HG02973 (cell line): ENCODE measurements at regions not wholly inside any gene's neighbourhood (a gene's known extent, or its start where the extent isn't known, plus 50 kb on each side); places are given as distances from the start of the nearest gene placed in this dataset.

ENCODE experiments used
- ATAC-seq: cut with Tn5 transposase; IDR thresholded peaks from one replicate; pipeline ENCODE4 v1.9.1; 2021; ENCODE audit warnings: moderate library complexity; ENCODE audit not compliant: unreplicated experiment

- no peak for ATAC-seq
Observed at GRCh38 chr16:80489173-80489572, 51.6 kb upstream of the DYNLRB2 start.

DNA sequence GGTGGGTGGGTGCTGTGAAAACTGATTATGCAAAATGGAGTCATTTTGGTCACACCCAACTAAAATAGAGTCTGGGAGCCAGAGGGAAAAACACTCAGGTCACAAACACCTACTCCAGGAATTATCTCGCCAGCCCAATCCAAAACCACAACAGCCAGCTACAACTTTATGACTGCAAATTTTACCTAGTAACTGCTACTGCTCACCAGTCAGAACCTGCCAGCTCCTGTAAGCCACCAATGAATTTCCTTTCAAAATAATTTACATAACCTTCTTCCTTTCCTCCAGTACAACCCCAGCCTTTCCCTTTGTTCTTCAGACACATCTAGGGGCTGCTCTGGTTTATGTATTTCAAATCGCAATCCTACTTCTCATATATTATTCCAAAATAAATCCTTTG, 52.6 kb upstream of the DYNLRB2 start:
- no peak for ATAC-seq

- ATAC-seq, result peak; percentile 60
Observed at GRCh38 chr16:80480664-80481063, 60.1 kb upstream of the DYNLRB2 start.

DNA sequence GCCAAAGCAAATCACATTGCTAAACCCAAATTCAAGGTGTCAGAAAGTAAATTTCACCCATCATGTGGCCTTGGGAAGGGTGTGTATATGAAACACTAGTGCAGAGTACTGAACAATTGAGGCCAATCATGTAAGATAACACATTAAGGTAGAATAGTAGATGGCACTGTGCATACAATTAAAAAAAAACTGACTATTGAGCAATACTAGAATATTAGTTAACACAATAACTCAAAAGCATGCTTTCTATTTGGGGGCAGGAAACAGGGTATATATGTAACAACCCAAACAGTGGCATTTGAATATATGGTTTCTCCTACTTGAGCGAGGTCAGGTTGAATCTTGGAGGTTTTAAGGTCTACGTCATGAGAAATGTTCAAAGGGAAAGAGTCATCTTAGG, 63.0 kb upstream of the DYNLRB2 start:
- ATAC-seq, result no peak

DNA sequence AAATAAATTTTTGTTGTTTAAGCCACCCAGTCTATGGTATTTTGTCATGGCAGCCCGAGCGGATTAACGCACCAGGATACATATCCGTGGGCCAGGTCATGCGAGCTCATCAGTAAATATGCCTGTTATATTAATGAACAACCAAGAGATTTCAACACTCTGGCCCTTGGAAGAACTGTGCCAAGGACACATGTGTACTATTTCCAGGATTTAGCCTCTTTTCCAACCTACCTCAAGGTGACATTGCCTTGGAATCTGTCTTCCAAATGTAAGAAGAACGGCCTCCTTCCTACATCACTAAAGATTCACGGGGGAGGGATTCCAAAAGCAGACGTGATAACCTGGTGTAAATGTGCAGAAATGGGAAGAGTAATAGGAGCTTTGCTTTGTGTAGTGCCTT, 72.8 kb upstream of the DYNLRB2 start:
- ATAC-seq, result no peak

DNA sequence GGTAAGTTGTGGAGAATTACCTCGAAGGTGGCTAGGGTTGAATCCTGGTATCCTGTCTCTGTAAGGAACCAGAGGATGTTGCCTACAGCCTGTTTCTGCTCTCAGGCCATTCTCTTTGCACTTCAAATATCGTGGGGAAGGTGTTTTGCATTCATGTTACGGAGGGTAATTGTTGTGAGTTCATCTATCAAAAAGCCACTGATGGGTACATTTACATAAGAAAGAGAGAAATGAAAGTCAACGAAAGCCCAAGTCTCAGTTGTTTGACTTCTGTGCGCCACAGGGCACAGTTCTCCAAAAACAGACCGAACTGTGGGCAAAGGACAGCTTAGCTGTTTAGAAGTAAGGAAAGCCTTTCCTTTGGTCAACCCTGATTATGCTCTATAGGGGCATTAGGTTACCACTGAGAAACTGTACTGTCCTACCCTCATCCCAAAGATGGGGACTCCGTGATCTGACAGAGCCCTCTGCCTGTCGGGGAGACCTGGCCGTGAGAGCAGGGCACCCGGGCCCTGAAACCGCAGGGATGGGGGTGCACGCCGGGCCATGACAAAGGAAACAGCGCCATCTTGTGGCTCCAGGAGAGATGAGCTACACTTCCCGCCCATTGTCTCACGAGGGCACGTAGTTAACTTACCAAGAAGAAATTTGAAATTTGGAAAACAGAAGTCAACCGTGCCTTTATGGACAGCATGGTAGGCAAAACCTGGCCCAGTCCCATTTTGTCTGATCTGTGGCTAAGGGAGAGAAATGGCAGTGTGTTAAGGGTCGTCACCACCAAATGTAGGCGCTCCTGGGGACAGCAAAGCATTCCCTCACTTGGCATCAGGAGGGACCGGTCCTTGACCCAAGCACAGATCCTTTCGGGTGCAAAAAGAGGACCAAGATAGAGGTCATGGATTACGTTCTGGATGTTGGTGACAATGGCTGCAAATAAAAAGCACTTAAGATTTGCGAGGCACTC, 74.5 kb upstream of the DYNLRB2 start:
- peak; percentile 78 for ATAC-seq

DNA sequence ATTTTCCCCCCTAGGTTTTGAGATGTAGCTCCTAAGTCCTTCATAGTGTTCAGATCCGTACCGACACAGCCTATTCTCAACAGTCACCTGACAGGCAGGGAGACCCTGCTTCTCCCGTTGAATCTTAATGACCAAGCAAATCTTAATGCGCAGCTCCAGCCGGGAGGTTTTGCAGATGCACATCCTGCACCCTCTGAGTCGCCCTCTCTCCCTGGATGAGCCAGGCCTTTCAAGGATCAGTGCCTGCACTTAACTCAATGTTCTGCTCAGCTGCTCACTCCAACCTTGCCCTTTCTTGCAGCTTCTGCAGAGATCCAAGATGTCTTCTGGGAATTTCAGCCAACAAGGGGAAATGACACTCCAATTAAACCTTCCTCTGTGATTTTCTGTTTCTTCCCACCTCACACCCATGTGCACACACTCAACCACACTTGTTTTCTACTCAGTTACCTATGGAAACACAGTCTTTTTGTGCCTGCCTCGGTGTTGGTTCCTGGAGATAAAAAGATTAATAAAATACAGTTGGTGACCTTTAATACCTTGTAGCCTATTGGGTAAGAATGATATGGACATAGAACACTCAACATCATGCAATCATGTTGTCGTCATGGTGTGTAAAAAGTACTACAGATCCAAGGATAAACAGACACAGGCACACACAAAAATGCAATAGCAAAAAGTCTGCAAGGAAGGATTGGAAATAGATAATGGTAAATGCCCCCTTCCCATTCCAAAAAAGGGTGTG, 76.9 kb upstream of the DYNLRB2 start:
- no peak for ATAC-seq

GRCh38 chr16:80463326-80463725, 77.5 kb upstream of the DYNLRB2 start:
- no peak for ATAC-seq

GRCh38 chr16:80462917-80463316, 77.9 kb upstream of the DYNLRB2 start:
- ATAC-seq, result no peak

GRCh38 chr16:80460988-80461387, 79.8 kb upstream of the DYNLRB2 start:
- ATAC-seq, result no peak

- no peak for ATAC-seq
Observed at GRCh38 chr16:80459966-80460365, 80.8 kb upstream of the DYNLRB2 start.

GRCh38 chr16:80459331-80459777, 81.4 kb upstream of the DYNLRB2 start:
- ATAC-seq, result no peak

GRCh38 chr16:80457871-80458270, 82.9 kb upstream of the DYNLRB2 start:
- no peak for ATAC-seq

DNA sequence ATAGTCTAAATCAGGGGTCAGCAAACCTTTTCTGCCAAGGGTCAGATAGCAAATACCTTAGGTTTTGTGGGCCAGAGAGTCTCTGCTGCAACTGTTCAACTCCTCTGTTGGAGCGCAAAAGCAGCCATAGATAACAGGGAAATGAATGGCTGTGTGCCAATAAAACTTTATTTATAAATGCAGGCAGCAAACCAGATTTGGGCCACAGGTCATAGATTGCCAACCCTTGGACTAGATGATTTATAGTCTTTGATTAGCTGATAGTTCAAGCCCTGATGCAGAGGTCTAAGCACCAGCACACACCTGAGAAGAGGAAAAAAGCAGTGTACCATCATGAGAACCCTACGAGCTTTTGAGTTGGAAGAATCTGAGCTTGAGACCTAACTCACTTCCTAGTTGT, 86.0 kb upstream of the DYNLRB2 start:
- no peak for ATAC-seq

- ATAC-seq, result no peak
Observed at GRCh38 chr16:80449392-80449791, 91.4 kb upstream of the DYNLRB2 start.

DNA sequence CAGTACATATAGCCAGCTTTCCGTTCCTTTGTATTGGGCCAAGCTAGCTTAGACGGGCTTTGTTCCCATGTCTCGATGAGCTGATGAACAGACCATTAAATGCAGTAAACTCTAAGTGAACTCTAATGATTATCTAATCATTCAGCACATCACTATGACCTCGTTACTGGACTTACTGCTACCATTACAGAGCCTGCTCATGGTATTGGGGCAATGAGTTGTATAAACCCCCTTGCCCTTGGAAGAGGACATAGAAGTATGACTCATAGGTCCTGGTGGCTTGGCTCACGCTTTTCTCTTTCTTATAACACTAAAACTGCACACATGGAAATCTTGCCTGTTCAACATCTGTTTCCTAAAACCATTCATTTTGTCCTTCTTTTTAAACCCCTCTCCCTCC, 93.6 kb upstream of the DYNLRB2 start:
- ATAC-seq, result no peak

DNA sequence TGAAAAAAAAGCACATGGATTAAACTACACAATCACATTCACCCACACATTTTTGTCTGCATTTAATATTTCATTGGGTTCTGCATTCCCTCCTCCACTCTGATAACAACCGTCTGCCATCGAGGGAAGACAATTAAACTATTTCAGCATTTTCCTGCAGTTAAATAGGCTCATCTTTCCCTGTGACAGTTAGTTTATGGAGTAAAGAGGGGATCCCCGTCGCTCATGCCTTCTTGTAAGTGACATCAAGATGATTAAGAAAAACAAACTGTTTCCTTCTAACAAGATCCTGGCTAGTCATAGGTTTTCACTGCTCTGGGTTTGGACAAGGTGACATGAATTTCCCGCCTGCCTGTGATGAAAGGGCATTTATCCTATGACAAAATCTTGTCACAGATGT, 98.0 kb upstream of the DYNLRB2 start:
- ATAC-seq, result no peak

GRCh38 chr16:80441935-80442334, 98.9 kb upstream of the DYNLRB2 start:
- ATAC-seq, result no peak

- ATAC-seq, result no peak
Observed at GRCh38 chr16:80440667-80441066, 100.1 kb upstream of the DYNLRB2 start.

- ATAC-seq, result no peak
Observed at GRCh38 chr16:80437707-80438106, 103.1 kb upstream of the DYNLRB2 start.

GRCh38 chr16:80436510-80436909, 104.3 kb upstream of the DYNLRB2 start:
- ATAC-seq, result no peak

GRCh38 chr16:80433623-80434022, 107.2 kb upstream of the DYNLRB2 start:
- ATAC-seq, result no peak
